PC-3 (cell line): ENCODE measurements at regions not wholly inside any gene's neighbourhood (a gene's known extent, or its start where the extent isn't known, plus 50 kb on each side); places are given as distances from the start of the nearest gene placed in this dataset.

Experiments
- ATAC-seq: fragments of 200-7000 bp; cut with Tn5 transposase; 2 replicates; pipeline ENCODE4 v1.9.1; 2020; ENCODE audit warnings: mild to moderate bottlenecking, moderate library complexity
- BruUV-seq: library from RNA; stranded (reverse); fragments of 400-500 nt; replicated peaks from 2 replicates; lab custom pipeline; 2021; lab: Mats Ljungman, UMichigan
- CTCF ChIA-PET: fragments of 300-600 bp; sonication (Branson Sonifier 250); formaldehyde crosslinking; loops from one replicate; lab custom pipeline; 2022; ENCODE audit warnings: antibody characterized with exemption; lab: Charles Lee
- POLR2A ChIA-PET: fragments of 300-600 bp; sonication (Branson Sonifier 250); formaldehyde crosslinking; loops from one replicate; lab custom pipeline; 2022; ENCODE audit warnings: antibody characterized with exemption; ENCODE audit not compliant: unreplicated experiment; lab: Charles Lee
- DNase-seq: peaks from one replicate; pipeline ENCODE4 v3.0.0-alpha.2; 2015
- H2AFZ ChIP-seq: fragments of 300-600 bp; sonication (generic); 2 replicates; pipeline ENCODE4 v1.6.0; 2016; ENCODE audit warnings: antibody characterized with exemption, low read length
- H3F3A ChIP-seq: fragments of 300-600 bp; sonication (generic); one replicate; pipeline ENCODE4 v1.6.0; 2017; ENCODE audit warnings: antibody characterized with exemption, low read length, control low read depth, mild to moderate bottlenecking; ENCODE audit not compliant: unreplicated experiment
- H3K27ac ChIP-seq: fragments of 300-600 bp; sonication (generic); 2 replicates; pipeline ENCODE4 v1.5.1; 2016; ENCODE audit warnings: mild to moderate bottlenecking, low read length
- H3K27me3 ChIP-seq: fragments of 300-600 bp; sonication (generic); 2 replicates; pipeline ENCODE4 v1.6.1; 2016; ENCODE audit warnings: low read length, mixed read lengths
- H3K36me3 ChIP-seq: fragments of 300-600 bp; sonication (generic); 2 replicates; pipeline ENCODE4 v1.6.1; 2016; ENCODE audit warnings: low read depth, mixed run types, low read length, mixed read lengths
- H3K4me1 ChIP-seq: fragments of 300-600 bp; sonication (generic); 2 replicates; pipeline ENCODE4 v1.5.1; 2016; ENCODE audit warnings: low read length; ENCODE audit not compliant: insufficient read depth
- H3K4me2 ChIP-seq: fragments of 300-600 bp; sonication (generic); 2 replicates; pipeline ENCODE4 v1.6.0; 2016; ENCODE audit warnings: low read length
- H3K4me3 ChIP-seq: fragments of 300-600 bp; sonication (generic); 2 replicates; pipeline ENCODE4 v1.5.1; 2016; ENCODE audit warnings: mild to moderate bottlenecking, low read length, mixed read lengths
- H3K79me2 ChIP-seq: fragments of 300-600 bp; sonication (generic); 2 replicates; pipeline ENCODE4 v1.6.1; 2017; ENCODE audit warnings: low read length, mixed read lengths
- H3K9ac ChIP-seq: fragments of 300-600 bp; sonication (generic); 2 replicates; pipeline ENCODE4 v1.6.0; 2016; ENCODE audit warnings: mild to moderate bottlenecking, low read length
- H3K9me2 ChIP-seq: fragments of 300-600 bp; sonication (generic); replicated peaks from 2 replicates; pipeline ENCODE4 v1.6.1; 2016; ENCODE audit warnings: mixed run types, low read length, mixed read lengths
- H3K9me3 ChIP-seq: fragments of 300-600 bp; sonication (generic); 2 replicates; pipeline ENCODE4 v1.6.1; 2016; ENCODE audit warnings: low read length, mixed read lengths
- H4K20me1 ChIP-seq: fragments of 300-600 bp; sonication (generic); 2 replicates; pipeline ENCODE4 v1.6.1; 2016; ENCODE audit warnings: low read length, mixed read lengths
- EZH2 ChIP-seq: fragments of 300-600 bp; sonication (generic); IDR thresholded peaks from one replicate; pipeline ENCODE4 v1.6.1; 2017; ENCODE audit warnings: antibody characterized with exemption, mild to moderate bottlenecking, low read length; ENCODE audit not compliant: unreplicated experiment
- EZH2phosphoT487 ChIP-seq: fragments of 300-600 bp; sonication (generic); IDR thresholded peaks from 2 replicates; pipeline ENCODE4 v1.6.1; 2018; ENCODE audit warnings: mild to moderate bottlenecking, antibody characterized with exemption, low read length, borderline replicate concordance
- intact Hi-C: fragments of 100-400 bp; cut with micrococcal nuclease; formaldehyde crosslinking; loops from 2 replicates; pipeline ENCODE4 v1.9.0; 2023
- TF ChIP-seq, protein P1 (sequence below): fragments of 300-600 bp; sonication (generic); conservative IDR thresholded peaks from 2 replicates; pipeline ENCODE4 v1.5.1; 2017; ENCODE audit warnings: antibody characterized with exemption, low read depth, mild to moderate bottlenecking, low read length

GRCh38 chr3:130619196-130619595 lies 102.2 kb downstream of the COL6A6 start:
- intact Hi-C loops, result no loop called here
- Histone ChIP-seq H3K36me3 (no peaks in the 10 kb centered on the region), H3K9me2 (no peaks in the 10 kb centered on the region), H3K27me3 (peaks cover 23% of the 10 kb centered on the region), H3K4me1 (no peaks in the 10 kb centered on the region), H4K20me1 (no peaks in the 10 kb centered on the region), H3K4me3 (no peak overlapping the region), H3K4me2 (no peak overlapping the region), H3K9ac (no peak overlapping the region), H3K9me3 (no peaks in the 10 kb centered on the region), H3F3A (no peaks in the 10 kb centered on the region), H2AFZ (no peak overlapping the region), H3K79me2 (no peaks in the 10 kb centered on the region), H3K27ac (no peak overlapping the region)
- ChIA-PET POLR2A (no interaction called here), CTCF (no interaction called here)
- no peak for ATAC-seq
- no TSS peak for BruUV-seq
- no peak for DNase-seq
- TF ChIP-seq, protein P1, sequence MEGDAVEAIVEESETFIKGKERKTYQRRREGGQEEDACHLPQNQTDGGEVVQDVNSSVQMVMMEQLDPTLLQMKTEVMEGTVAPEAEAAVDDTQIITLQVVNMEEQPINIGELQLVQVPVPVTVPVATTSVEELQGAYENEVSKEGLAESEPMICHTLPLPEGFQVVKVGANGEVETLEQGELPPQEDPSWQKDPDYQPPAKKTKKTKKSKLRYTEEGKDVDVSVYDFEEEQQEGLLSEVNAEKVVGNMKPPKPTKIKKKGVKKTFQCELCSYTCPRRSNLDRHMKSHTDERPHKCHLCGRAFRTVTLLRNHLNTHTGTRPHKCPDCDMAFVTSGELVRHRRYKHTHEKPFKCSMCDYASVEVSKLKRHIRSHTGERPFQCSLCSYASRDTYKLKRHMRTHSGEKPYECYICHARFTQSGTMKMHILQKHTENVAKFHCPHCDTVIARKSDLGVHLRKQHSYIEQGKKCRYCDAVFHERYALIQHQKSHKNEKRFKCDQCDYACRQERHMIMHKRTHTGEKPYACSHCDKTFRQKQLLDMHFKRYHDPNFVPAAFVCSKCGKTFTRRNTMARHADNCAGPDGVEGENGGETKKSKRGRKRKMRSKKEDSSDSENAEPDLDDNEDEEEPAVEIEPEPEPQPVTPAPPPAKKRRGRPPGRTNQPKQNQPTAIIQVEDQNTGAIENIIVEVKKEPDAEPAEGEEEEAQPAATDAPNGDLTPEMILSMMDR, result no peak
- TF ChIP-seq EZH2 (no peak), EZH2phosphoT487 (no peak)

DNA sequence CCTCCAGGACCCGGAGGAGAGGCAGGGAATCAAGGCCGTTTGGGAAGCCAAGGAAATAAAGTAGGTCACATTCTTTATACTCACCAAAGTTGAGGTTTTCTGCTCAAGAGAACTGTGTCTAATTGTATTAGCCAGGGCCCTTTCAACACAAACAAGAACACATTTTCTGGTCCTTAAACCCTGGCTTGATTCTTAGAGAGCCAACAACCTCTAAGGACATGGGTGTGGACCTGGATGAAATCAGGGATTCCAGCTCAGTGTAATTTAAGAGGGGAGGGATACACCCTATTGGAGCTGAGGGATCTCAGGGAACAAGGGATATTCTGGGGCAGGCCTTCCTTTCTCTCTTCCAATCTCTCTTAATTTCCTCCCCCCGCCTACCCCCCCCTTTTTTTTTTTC lies 104.8 kb downstream of the COL6A6 start:
- Histone ChIP-seq H3K9me3 (no peaks in the 10 kb centered on the region), H3K4me1 (no peaks in the 10 kb centered on the region), H3K4me3 (no peak overlapping the region), H3K27ac (no peak overlapping the region), H3K36me3 (no peaks in the 10 kb centered on the region), H3K9me2 (no peaks in the 10 kb centered on the region), H3F3A (no peaks in the 10 kb centered on the region), H4K20me1 (no peaks in the 10 kb centered on the region), H3K9ac (no peak overlapping the region), H3K79me2 (no peaks in the 10 kb centered on the region), H3K27me3 (peaks cover 35% of the 10 kb centered on the region), H2AFZ (no peak overlapping the region), H3K4me2 (no peak overlapping the region)
- ChIA-PET CTCF (no interaction called here), POLR2A (no interaction called here)
- intact Hi-C loops, result no loop called here
- no TSS peak for BruUV-seq
- TF ChIP-seq, protein P1, result no peak
- TF ChIP-seq EZH2, result no peak
- DNase-seq (no peak), ATAC-seq (no peak)

- Histone ChIP-seq H3K9me3 (no peaks in the 10 kb centered on the region), H3K27ac (no peak overlapping the region), H3K4me1 (no peaks in the 10 kb centered on the region), H3K79me2 (no peaks in the 10 kb centered on the region), H3K36me3 (no peaks in the 10 kb centered on the region), H3K4me3 (no peak overlapping the region), H4K20me1 (no peaks in the 10 kb centered on the region), H2AFZ (no peak overlapping the region), H3F3A (no peaks in the 10 kb centered on the region), H3K9ac (no peak overlapping the region), H3K27me3 (peaks cover 47% of the 10 kb centered on the region), H3K4me2 (no peak overlapping the region), H3K9me2 (no peaks in the 10 kb centered on the region)
- DNase-seq (peak; percentile 3), ATAC-seq (no peak)
- TF ChIP-seq EZH2phosphoT487, result no peak
- TF ChIP-seq, protein P1, result no peak
- TF ChIP-seq EZH2, result no peak
- intact Hi-C loops, result no loop called here
- POLR2A ChIA-PET, result no interaction called here
- BruUV-seq, result no TSS peak
- CTCF ChIA-PET, result no interaction called here
Measured at GRCh38 chr3:130626049-130626448, 109.1 kb downstream of the COL6A6 start.
